ENCODE measurements at regions not wholly inside any gene's neighbourhood (a gene's known extent, or its start where the extent isn't known, plus 50 kb on each side); places are given as distances from the start of the nearest gene placed in this dataset.
"Not testable (repeated sequence)": the region's sequence is repeated elsewhere in the genome, so short reads cannot be mapped to it uniquely, and the experiment has no call there.

DNA sequence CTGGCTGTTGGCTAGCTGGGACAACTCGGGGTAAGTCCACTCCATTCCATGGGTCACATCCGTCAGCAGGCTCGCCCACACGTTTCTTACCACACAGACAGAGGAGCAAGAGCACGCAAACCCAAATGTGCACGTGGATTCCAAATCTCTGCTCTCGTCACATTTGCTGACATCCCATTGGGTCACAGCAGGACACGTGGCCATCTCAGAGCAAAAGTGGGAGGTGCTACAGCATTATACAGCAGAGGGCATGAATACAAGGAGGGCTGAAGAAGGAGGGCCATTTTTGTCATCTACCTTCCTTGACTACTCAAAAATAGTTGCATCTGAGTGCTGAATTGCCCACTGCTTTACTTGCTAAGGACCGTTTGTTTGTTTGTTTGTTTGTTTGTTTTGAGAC, 84.7 kb downstream of the RBBP6 start:
- DNase-seq = no peak

DNA sequence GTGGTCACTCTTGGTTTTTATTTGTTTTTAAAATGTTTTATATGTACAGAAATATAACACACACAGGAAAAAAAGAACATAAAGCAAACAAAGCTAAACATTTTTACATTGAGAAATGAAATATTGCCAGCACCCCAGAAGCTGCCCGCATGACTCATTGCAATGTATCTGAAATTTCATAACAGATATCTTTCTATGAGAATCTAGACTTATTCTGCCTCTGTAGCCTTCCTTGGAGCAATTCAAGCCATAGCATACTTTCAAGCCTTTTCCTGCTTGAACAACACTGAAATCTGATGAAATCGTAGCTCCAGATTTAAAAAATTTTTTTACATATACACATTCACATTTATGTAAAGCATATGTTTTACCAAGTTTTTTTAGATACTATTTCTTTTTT, 86.9 kb downstream of the RBBP6 start:
- DNase-seq = no peak

DNA sequence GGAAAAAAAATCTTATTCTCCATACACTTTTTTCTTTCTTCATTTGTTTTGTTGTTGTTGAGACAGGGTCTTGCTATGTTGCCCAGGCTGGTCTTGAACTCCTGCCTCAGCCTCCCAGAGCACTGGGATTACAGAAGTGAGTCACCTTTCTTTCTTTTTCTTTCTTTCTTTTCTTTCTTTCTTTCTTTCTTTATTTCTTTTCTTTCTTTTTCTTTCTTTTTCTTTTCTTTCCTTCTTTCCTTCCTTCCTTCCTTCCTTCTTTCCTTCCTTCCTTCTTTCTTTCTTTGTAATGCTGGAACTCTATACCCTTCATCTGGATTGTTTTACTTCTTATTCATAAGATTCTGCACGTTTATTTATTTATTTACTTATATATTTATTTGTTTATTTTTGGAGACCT, 94.5 kb upstream of the TNRC6A start:
- DNase-seq = no peak

DNA sequence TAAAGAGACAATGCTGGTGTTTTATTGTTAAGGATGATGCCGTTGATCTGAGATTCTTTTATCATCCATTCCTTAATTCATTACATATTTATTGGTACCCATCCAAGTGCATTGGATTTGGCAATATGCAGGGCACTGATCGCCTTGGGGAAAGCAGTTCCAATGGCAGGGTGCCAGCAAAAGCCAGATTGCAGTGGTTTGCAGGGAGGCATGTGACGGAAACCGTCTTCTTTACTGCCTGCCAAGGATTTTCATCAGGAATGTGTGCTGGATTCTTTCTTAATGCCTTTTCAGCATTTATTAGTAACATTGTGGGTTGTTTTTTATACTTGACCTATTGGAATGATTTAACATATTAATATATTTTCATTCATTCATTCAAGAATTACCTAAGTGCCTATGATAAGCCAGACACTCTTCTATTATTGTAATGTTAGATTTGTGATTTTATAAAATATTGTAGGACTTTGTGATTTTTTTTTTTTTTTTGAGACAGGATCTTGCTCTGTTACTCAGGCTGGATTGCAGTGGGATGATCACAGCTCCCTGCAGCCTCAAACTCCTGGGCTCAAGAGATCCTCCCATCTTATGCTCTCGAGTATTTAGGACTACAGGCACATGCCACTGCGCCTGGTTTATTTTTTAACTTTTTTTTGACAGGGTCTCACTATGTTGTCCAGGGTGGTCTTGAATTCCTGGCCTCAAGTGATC, 93.4 kb upstream of the TNRC6A start:
- DNase-seq = peak; percentile 3

DNA sequence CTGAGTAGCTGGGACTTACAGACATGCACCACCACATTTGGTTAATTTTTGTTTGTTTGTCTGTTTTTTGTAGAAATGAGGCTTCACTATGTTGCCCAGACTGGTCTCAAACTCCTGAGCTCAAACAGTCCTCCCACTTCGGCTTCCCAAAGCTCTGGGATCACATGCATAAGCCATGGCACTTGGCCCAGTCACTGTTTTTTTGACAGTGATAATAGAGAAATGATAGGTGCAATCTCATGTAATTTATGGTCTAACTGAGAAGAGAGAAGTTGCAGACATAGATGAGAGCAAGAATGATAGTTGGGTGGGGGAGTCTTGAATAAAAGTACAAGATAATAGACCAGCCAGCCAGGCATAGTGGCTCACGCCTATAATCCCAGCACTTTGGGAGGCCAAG, 89.7 kb upstream of the TNRC6A start:
- DNase-seq = no peak

DNA sequence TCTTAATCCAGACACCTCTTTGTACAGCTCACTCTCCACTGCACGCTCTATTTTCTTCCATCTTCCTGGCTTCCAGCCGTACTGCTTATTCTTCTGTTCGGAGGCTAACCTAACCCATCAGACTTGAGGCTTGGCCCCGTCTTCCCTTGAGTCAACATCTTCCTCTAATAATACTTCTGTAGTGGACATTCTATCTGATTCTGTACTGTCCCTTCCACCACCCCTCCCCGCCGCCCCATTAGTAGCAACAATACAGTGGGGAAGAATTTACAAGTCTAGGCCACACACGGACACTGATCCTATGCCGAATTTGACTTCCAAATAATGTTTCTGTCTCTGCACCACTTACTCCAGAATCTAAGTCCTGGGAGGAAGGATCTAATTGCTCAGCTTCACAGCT, 86.0 kb upstream of the TNRC6A start:
- DNase-seq = no peak

DNA sequence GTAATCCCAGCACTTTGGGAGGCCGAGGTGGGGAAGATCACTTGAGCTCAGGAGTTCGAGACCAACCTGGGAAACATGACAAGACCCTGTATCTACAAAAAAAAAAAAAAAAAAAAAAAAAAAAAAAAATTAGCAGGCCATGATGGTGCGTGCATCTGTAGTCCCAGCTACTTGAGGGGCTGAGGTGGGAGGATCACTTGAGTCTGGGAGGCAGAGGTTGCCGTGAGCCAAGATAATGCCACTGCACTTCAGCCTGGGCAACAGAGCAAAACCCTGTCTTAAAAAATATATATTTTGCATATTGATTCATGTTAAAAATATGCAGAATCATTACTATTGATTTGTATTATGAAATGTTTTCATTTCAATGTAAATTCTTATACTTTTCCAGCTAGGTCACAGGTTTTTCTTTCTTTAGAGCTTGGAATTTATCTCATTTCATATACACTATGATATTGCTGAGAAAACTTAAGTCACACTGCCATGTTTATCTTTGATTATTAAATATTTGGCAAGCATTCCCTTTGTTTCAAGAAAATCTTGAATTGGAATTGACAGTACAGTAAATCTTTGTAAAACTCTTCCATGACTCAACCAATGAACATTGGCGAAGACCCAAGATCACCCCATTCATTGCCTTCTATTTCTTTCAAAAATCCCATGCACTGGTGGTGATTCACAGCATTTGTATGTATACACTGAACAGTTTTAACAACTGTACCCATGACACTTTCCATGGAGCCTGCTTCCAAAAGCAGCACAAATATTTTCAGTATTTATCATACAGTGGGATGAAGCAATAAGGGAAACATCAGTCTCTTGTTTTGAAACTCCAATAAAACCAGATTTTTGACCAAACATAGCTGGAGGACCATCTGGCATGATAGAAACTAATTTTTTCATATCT, 83.5 kb upstream of the TNRC6A start:
- DNase-seq = no peak

DNA sequence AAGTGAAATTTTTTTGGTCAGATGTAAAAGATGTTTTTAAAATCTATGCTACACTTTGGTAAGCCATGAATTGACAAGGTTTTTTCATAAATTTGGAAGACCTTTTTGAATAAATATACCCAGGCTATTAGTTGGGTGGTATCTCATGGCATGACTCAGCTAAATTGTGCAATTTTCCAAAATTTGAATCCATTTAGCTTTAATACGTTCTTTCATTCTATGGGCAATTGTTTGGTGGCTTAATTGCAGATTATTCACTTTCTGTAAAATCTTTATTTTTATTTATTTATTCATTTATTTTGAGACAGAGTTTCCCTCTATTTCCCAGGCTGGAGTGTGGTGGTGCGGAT, 82.8 kb upstream of the TNRC6A start:
- DNase-seq = no peak

DNA sequence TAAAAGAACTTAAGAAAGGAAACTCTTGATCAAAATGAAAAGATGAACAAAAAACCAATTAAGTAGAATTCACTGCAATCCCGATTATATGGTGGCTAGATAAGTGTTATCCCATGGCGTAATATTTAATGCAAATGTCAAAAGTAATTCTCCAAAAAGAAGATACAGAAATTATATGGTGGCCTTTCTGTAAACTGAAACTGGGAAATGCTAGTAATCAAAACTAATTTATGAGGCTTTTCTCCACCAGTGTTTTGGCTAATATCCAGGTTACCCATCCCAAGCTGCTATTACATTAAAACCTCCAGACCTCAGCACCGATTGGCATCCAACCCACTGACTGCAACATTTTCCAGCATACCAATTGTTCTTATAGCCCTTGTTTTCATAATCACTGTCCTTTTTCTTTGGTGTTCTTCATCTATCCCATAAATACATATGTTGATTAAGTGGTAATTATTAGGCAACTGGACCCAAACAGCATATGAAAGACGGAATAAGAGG, 77.2 kb upstream of the TNRC6A start:
- no peak for DNase-seq

DNA sequence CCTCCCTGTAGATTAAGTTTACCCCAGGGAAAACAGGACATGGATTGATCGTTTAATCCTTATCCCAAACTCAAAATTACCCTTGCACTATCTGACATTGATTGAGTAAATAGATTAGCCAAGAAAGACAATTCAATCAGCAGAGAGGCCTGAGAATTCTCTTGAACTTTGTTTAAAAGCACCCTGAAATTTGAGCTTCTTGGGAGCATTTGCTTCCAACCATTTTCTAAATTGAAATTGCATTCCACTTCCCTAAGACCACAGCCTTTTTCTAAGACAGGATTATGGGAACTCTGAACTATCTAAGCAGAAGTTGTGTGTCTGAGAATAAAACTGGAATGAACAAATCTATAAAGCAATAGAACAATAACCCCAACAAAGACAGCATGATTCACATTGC, 76.6 kb upstream of the TNRC6A start:
- DNase-seq = no peak

DNA sequence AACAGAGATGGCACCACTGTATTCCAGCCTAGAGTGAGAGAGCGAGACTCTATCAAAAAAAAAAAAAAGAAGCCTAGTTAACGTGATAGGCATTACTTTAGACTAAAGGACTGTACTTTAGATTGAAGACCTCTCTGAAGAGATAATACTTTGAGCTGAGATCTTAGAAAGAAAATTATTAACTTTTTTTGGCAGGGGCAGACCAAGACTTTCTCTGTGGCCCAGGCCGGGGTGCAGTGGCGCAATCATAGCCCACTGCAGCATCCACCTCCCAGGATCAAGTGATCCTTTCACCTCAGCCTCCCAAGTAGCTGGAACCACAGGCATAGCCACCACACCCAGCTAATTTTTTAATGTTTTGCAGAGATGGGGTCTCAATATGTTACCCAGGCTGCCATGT, 75.7 kb upstream of the TNRC6A start:
- no peak for DNase-seq

DNA sequence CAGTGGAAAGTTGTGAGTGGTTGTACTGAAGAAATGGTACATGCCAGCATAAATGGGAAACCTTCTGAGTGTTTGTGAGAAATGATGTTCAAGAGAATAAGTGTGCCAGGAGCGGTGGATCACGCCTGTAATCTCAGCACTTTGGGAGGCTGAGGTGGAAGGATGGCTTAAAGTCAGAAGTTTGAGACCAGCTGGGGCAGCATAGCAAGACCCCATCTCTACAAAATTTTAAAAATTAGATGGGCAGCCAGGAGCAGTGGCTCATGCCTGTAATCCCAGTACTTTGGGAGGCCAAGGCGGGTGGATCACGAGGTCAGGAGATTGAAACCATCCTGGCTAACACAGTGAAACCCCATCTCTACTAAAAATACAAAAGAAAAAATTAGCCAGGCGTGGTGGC, 63.5 kb upstream of the TNRC6A start:
- not testable (repeated sequence) for DNase-seq

DNA sequence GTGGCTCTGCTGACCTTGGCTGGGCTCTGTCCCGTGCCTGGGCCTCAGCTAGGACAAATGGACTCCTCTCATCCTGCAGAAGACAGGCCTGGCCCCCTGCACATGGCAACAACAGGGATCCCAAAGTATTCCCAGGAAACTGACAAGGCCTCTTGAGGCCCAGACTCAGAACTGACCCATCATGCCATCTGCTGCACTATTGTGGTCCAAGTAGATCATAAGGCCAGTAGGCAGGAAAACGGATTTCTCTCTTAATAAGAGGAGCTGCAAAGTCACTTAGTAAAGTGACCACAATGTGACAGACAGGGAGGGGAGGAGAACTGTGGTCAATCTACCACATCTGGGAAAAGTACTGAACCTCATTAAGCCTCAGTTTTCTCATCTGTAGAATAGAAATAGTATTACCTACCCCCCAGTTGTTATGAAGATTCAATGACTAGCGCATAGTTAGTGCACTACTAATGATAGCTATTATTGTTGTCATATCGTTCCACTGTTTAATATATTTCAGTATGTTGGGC, 62.1 kb upstream of the TNRC6A start:
- DNase-seq = no peak

DNA sequence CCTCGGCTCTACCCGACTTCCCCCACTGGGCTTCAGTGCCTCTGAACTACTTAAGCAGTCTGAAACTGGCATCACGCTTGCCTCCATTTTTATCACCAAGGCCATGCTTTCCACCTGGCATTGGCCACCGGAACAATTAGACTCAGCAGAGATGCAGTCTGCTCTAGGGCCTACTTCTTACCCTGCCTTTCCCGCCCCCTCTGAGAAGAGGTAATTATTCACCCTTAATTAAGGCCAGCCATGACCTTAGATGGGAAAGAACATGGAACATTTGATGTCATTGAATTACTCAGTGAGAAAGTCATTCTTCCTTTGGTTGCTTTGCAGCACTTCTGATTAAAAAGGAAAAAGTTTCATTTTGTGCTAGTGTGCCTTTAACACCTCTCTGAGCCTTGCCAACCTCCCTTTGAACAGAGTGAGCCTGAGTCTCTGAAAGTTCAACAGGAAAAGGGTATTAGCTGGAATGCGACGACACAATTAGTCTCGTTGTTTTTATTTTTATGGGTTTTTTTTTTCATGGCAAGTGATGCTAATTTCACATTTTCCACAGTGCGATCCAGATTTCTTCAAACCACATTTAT, 60.9 kb upstream of the TNRC6A start:
- DNase-seq = no peak

DNA sequence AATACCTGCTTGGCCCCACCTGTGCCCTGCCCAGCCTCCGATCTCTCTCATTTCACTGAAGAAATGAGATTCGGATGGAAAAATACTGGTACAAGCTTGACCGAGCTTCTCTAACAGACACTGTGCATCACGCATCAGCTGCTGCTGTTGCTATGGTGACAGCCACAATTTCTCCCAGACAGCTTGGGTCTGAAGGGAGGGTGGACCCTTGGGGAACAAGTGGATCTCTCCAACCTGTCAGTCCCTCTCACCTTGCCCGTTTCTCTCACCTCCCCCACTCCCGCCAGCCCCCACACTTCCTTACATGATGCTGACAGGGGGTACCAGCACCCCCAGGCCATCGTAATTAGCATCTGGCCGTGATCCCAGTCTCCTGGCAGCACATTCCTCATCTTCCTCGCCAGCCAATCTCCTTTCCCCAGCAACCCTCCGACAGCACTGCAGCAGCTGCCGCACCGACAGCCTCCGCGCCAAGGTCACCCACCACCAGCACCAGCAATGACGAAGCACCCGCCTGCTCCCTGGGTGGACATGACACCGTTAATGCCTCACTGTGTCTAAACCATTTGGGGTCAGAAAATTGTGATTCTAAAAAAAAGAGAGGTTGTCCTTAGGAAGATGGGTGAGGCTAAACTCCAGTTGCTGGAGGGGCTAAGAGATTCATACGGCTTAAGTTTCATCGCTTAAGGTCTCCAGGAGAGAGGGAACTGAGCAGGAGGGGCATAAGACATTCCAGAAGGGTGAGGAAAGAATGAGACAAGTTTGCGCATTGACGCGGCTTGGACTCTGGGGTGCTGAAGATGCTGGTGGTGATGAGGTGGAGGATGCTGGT, 58.6 kb upstream of the TNRC6A start:
- no peak for DNase-seq

DNA sequence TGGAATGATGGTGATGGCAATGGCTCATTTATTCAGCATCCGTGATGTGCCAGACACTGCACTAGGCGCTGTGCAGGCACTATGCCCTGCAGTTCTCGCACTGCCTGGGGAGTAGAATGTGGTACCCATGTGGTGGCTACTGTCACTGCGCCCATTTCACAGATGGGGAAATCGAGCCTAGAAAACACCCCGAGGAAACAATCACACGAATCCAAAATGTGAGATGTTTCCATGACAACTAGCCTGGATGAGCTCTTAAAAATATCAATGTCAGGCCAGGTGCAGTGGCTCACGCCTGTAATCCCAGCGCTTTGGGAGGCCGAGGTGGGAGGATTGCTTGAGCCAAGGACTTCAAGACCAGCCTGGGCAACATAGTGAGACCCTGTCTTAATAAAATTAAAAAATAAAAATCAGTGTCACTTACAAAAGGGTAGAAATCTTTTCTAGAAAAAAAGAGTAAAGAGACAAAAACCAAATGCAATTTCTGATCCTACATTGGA, 57.9 kb upstream of the TNRC6A start:
- no peak for DNase-seq

DNA sequence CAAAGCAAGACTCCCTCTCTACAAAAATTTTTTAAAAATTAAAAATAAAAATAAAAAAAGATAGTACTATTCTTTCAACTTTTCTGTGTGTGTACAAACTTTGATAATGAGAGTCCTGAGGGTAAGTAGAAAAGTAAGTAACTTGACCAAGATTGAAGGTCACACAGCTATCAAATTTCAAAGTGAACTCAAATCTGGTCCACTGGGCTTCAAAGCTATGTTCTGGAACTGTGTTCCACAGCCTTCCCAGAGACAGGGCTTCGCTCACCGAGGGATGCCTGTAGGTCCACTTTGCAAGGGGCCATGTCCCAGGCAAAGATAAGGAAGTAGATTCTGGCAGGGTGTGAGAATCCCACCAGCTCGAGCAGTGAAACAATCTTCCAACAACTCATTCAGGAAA, 56.3 kb upstream of the TNRC6A start:
- no peak for DNase-seq

DNA sequence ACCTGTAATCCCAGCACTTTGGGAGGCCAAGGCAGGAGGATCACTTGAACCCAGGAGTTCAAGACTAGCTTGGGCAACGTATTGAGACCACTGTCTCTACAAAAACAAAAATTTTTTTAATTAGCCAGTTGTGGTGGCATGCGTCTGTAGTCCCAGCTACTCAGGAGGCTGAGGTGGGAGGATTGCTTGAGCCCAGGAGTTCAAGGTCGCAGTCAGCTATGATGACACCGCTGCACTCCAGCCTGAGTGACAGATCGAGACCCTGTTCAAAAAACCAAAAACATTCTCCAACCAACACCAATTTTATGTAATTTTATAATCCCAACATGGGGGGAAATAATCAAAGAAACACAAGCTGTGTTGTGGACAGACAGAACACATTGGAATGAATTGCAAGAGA, 54.6 kb upstream of the TNRC6A start:
- no peak for DNase-seq

DNA sequence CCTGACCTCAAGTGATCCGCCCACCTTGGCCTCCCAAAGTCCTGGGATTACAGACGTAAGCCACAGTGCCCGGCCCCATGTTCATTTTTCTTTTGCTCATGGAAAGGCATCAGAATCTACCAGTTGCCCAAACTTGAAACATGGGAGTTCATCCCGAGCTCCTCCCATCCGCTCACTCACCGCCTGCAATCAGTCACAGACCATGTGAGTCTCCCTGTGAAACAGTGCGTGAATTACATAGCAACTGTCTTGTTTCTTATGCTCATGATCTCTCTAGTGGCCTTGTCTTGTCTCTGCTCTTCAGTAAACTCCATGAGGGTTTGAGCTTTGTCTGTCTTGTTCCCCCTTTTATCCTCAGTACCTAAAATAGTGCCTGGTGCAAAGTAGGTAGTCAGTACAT, 52.1 kb upstream of the TNRC6A start:
- no peak for DNase-seq
